Erythroblast (primary cell): ENCODE measurements at regions not wholly inside any gene's neighbourhood (a gene's known extent, or its start where the extent isn't known, plus 50 kb on each side); places are given as distances from the start of the nearest gene placed in this dataset.

ENCODE experiments used
- GATA1 ChIP-seq: IDR thresholded peaks from 2 replicates; pipeline ENCODE4 v1.6.1; 2011; ENCODE audit warnings: low read depth, mild to moderate bottlenecking, control low read depth, low read length, moderate library complexity
- POLR2A ChIP-seq: IDR thresholded peaks from 2 replicates; pipeline ENCODE4 v1.6.1; 2011; ENCODE audit warnings: mild to moderate bottlenecking, low read length

- no peak for TF ChIP-seq POLR2A
- TF ChIP-seq GATA1, result no peak
Observed at GRCh38 chr2:183260527-183260926, 136.3 kb downstream of the NUP35 start.
